ENCODE measurements at regions not wholly inside any gene's neighbourhood (a gene's known extent, or its start where the extent isn't known, plus 50 kb on each side); places are given as distances from the start of the nearest gene placed in this dataset.

GRCh38 chr10:28479927-28480627 is 52.8 kb upstream of the WAC start:
- Histone ChIP-seq H3K27me3 (ENCODE audit: control insufficient read depth in 2 of 2, insufficient read depth in 2 of 2, low read length in 2 of 2) (no peaks in the 10 kb centered on the region), H4K20me1 (replicated peaks; ENCODE audit: control insufficient read depth, extremely low read depth, insufficient read depth, low read length) (no peaks in the 10 kb centered on the region), H3K79me2 (ENCODE audit: control insufficient read depth, insufficient read depth, low read length) (no peaks in the 10 kb centered on the region), H2AFZ (ENCODE audit: low read depth, low read length) (no peak overlapping the region), H3K9ac (replicated peaks; ENCODE audit: extremely low read depth, insufficient read depth, low read length) (no peak overlapping the region), H3K9me1 (replicated peaks; ENCODE audit: control insufficient read depth, extremely low read depth, insufficient read depth, low read length) (no peaks in the 10 kb centered on the region), H3K36me3 (ENCODE audit: control insufficient read depth in 2 of 2, extremely low read depth in 1 of 2, insufficient read depth in 2 of 2, low read length in 2 of 2) (no peaks in the 10 kb centered on the region), H3K4me2 (ENCODE audit: insufficient read depth, low read length) (no peak overlapping the region), H3K4me1 (ENCODE audit: control insufficient read depth, extremely low read depth, insufficient read depth, low read length) (no peaks in the 10 kb centered on the region), H3K4me3 (replicated peaks in 1 of 3; ENCODE audit: insufficient read depth in 1 of 3, low read depth in 1 of 3, low read length in 3 of 3) (no peak overlapping the region), H3K9me3 (replicated peaks; ENCODE audit: control insufficient read depth, insufficient read depth, low read length) (no peaks in the 10 kb centered on the region), H3K27ac (ENCODE audit: insufficient read depth, low read depth, low read length) (no peak overlapping the region)
- DNase-seq (ENCODE audit: low read depth, low spot score) (no peak), FAIRE-seq (no peak)
- POLR2A ChIA-PET = no interaction called here
- dilution Hi-C loops (cut with MboI; ENCODE audit: extremely low pct_ligation_motif_present, low sequenced_read_pairs) (no loop called here), intact Hi-C loops (cut with micrococcal nuclease) (no loop called here)
- TF ChIP-seq EZH2 (IDR thresholded peaks at IDR 0.05; ENCODE audit: borderline replicate concordance, low read depth, low read length, severe bottlenecking) = no peak
- TF ChIP-seq GATA2 (IDR thresholded peaks at IDR 0.05; ENCODE audit: insufficient read depth, insufficient read length, low read depth, low read length) = no peak
- TF ChIP-seq CTCF (IDR thresholded peaks at IDR 0.05; ENCODE audit: extremely low read depth in 1 of 2, insufficient read depth in 1 of 2, low read depth in 1 of 2, low read length in 2 of 2) = no peak
- no peak for TF ChIP-seq JUN (IDR thresholded peaks at IDR 0.05; ENCODE audit: borderline replicate concordance, insufficient read depth, insufficient read length, low read depth)
- no peak for TF ChIP-seq POLR2AphosphoS5 (IDR thresholded peaks at IDR 0.05; ENCODE audit: insufficient read depth, low read depth, low read length)
- TF ChIP-seq MYC (IDR thresholded peaks at IDR 0.05; ENCODE audit: low read depth, low read length) = no peak
- TF ChIP-seq MAX (IDR thresholded peaks at IDR 0.05; ENCODE audit: insufficient read depth, insufficient read length) = no peak
- TF ChIP-seq POLR2A (IDR thresholded peaks at IDR 0.05; ENCODE audit: low read depth, low read length) = no peak
- no peak for TF ChIP-seq FOS (IDR thresholded peaks at IDR 0.05; ENCODE audit: borderline replicate concordance, insufficient read depth, low read length)
- CTCF ChIA-PET = no interaction called here
- BruUV-seq (replicated peaks) = no TSS peak
